ENCODE measurements at regions not wholly inside any gene's neighbourhood (a gene's known extent, or its start where the extent isn't known, plus 50 kb on each side); places are given as distances from the start of the nearest gene placed in this dataset.

GRCh38 chr12:47014474-47014873 is 64.9 kb upstream of the PCED1B start:
- in situ Hi-C loops (cut with HindIII; ENCODE audit: low pct_unique_long_range_greater_than_20kb, low sequenced_read_pairs) = no loop called here
- peak; percentile 24 for DNase-seq (ENCODE audit: low read depth)

- in situ Hi-C loops (cut with HindIII; ENCODE audit: low pct_unique_long_range_greater_than_20kb, low sequenced_read_pairs) = no loop called here
- no peak for DNase-seq (ENCODE audit: low read depth)
These were observed 64.0 kb upstream of the PCED1B start for GRCh38 chr12:47015381-47015780.

GRCh38 chr12:47017041-47017713 is 62.2 kb upstream of the PCED1B start:
- in situ Hi-C loops (cut with HindIII; ENCODE audit: low pct_unique_long_range_greater_than_20kb, low sequenced_read_pairs) = no loop called here
- DNase-seq (ENCODE audit: low read depth) = no peak

- in situ Hi-C loops (cut with HindIII; ENCODE audit: low pct_unique_long_range_greater_than_20kb, low sequenced_read_pairs) = no loop called here
- DNase-seq (ENCODE audit: low read depth) = no peak
These were observed 61.4 kb upstream of the PCED1B start for GRCh38 chr12:47017901-47018475.

DNA sequence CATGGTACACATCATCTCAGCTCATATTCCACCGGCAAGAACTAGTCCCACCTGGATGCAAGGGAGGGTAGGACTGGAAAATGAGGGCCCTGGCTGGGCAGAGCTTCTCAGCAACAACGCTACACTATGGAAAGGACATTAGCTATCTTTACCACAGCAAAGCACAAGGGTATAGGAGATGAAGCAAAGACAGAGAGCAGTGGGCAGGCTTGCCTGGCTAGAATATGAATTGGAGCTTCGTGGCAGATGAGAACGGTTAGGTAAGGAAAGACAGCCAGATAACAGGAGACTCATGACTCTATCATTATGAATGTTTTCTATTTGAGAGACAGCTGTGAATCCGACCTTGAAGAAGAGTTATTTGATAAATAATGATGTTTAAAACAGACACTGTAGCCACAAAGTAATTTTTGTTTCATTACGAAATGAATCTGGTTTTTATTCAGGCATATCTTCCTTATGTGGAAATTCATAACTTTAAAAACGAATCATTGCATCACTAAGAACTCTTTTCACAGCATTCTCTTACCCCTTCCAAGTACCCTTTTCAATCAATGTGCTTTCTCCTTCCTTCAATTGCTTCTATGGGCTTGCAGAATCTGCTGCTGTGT is 59.1 kb upstream of the PCED1B start:
- DNase-seq (ENCODE audit: low read depth) = no peak
- in situ Hi-C loops (cut with HindIII; ENCODE audit: low pct_unique_long_range_greater_than_20kb, low sequenced_read_pairs) = no loop called here

DNA sequence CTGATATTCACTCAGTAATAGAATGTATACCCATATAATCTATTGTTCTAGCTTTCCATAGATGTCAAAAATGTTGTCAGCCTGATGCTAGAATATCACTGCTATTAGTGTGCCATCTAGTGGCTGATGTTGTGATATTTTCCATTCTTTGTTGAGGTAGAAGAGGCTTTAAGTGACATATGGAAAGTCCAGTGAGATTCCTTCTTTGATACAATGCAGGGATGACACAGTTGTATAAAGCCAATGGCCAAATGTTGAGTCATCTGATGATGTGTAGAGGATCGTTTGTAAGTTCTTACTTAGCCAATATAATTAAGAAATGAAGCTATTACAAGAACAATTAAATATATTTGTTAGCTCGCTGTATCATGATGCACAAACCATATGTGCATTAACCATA is 58.1 kb upstream of the PCED1B start:
- peak; percentile 73 for DNase-seq (ENCODE audit: low read depth)
- in situ Hi-C loops (cut with HindIII; ENCODE audit: low pct_unique_long_range_greater_than_20kb, low sequenced_read_pairs) = no loop called here

DNA sequence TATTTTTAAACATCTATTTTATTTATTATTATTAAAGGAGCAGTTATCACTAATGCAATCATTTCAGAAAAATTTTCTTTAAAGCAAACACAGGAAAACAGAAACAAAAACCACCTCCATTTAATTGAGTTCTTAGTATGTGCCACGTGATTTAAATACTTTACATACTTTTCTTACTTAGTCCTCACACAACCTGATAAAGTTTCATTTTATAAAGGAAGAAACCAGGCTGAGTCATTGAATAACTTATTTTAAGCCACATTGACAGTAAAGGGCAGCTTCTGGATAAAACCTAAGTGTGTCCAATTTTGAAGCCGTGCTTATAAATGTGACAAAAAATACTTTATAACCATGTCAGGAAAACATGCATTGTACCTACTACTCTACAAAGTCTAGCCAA is 57.1 kb upstream of the PCED1B start:
- in situ Hi-C loops (cut with HindIII; ENCODE audit: low pct_unique_long_range_greater_than_20kb, low sequenced_read_pairs) = no loop called here
- DNase-seq (ENCODE audit: low read depth) = peak; percentile 45

GRCh38 chr12:47023311-47023710 is 56.1 kb upstream of the PCED1B start:
- in situ Hi-C loops (cut with HindIII; ENCODE audit: low pct_unique_long_range_greater_than_20kb, low sequenced_read_pairs) = no loop called here
- DNase-seq (ENCODE audit: low read depth) = no peak

GRCh38 chr12:47023953-47024352 is 55.5 kb upstream of the PCED1B start:
- no peak for DNase-seq (ENCODE audit: low read depth)
- in situ Hi-C loops (cut with HindIII; ENCODE audit: low pct_unique_long_range_greater_than_20kb, low sequenced_read_pairs) = no loop called here

- in situ Hi-C loops (cut with HindIII; ENCODE audit: low pct_unique_long_range_greater_than_20kb, low sequenced_read_pairs) = no loop called here
- DNase-seq (ENCODE audit: low read depth) = no peak
These were observed 55.0 kb upstream of the PCED1B start for GRCh38 chr12:47024463-47024862.

GRCh38 chr12:47025349-47025748 is 54.1 kb upstream of the PCED1B start:
- in situ Hi-C loops (cut with HindIII; ENCODE audit: low pct_unique_long_range_greater_than_20kb, low sequenced_read_pairs) = loop anchor here (25.0 kb wide), 1 partner anchor 662 kb away; no protein-coding TSS in a partner anchor
- no peak for DNase-seq (ENCODE audit: low read depth)

- no peak for DNase-seq (ENCODE audit: low read depth)
- in situ Hi-C loops (cut with HindIII; ENCODE audit: low pct_unique_long_range_greater_than_20kb, low sequenced_read_pairs) = loop anchor here (25.0 kb wide), 1 partner anchor 662 kb away; no protein-coding TSS in a partner anchor
These were observed 53.6 kb upstream of the PCED1B start for GRCh38 chr12:47025798-47026197.

DNA sequence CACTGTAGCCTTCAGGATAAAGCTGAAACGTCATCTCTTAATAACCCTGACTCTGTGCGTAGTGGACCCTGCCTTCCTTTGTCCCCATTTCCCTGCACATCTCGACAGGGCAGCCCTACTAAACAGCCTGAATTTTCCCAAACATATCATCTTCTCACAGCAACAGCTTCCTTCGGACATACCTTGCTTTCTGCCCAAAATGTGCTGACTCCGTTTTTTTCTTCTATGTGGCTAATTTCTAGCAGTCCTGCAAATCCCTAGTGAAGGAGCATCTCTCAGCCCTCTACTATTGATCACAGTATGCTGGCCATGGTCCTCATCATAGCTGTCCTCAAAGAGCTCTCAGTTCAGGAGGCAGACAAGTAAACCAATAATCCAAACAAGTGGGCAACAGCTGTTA is 53.1 kb upstream of the PCED1B start:
- DNase-seq (ENCODE audit: low read depth) = no peak
- in situ Hi-C loops (cut with HindIII; ENCODE audit: low pct_unique_long_range_greater_than_20kb, low sequenced_read_pairs) = loop anchor here (25.0 kb wide), 1 partner anchor 661 kb away; no protein-coding TSS in a partner anchor
